Endothelial cell of umbilical vein (primary cell): ENCODE measurements at regions not wholly inside any gene's neighbourhood (a gene's known extent, or its start where the extent isn't known, plus 50 kb on each side); places are given as distances from the start of the nearest gene placed in this dataset.

Experiments
- EZH2 ChIP-seq: IDR thresholded peaks from 2 replicates; pipeline ENCODE4 v1.6.1; 2012; ENCODE audit warnings: borderline replicate concordance, low read depth, mild to moderate bottlenecking, moderate library complexity, low read length, inconsistent platforms; ENCODE audit not compliant: severe bottlenecking
- FOS ChIP-seq: IDR thresholded peaks from 2 replicates; pipeline ENCODE4 v1.6.1; 2011; ENCODE audit warnings: mild to moderate bottlenecking, low read length, moderate library complexity, borderline replicate concordance; ENCODE audit not compliant: insufficient read depth
- JUN ChIP-seq: IDR thresholded peaks from 2 replicates; pipeline ENCODE4 v1.6.1; 2011; ENCODE audit warnings: borderline replicate concordance, low read depth; ENCODE audit not compliant: insufficient read length, insufficient read depth
- MYC ChIP-seq: IDR thresholded peaks from one replicate; pipeline ENCODE4 v1.6.1; 2011; ENCODE audit warnings: mild to moderate bottlenecking, low read depth, low read length
- POLR2A ChIP-seq: IDR thresholded peaks from 2 replicates; pipeline ENCODE4 v1.6.1; 2012; ENCODE audit warnings: low read depth, mild to moderate bottlenecking, control low read depth, low read length
- POLR2AphosphoS5 ChIP-seq: IDR thresholded peaks from 2 replicates; pipeline ENCODE4 v1.6.1; 2012; ENCODE audit warnings: low read depth, mild to moderate bottlenecking, control low read depth, low read length, moderate library complexity; ENCODE audit not compliant: insufficient read depth
- TF ChIP-seq, protein P1 (sequence below), 2 donors: IDR thresholded peaks; 1 replicate in 1 of 2; 2 replicates in 1 of 2; pipeline ENCODE4 v1.5.1; 2011; ENCODE audit warnings: low read length in 2 of 2, mild to moderate bottlenecking in 2 of 2, moderate library complexity in 2 of 2, control low read depth in 1 of 2, inconsistent platforms in 1 of 2, low read depth in 1 of 2; ENCODE audit not compliant: insufficient read depth in 1 of 2; ENCODE audit errors: extremely low read depth in 1 of 2
- TF ChIP-seq, protein P2 (sequence below): IDR thresholded peaks from 2 replicates; pipeline ENCODE4 v1.6.1; 2011; ENCODE audit not compliant: insufficient read depth, insufficient read length

DNA sequence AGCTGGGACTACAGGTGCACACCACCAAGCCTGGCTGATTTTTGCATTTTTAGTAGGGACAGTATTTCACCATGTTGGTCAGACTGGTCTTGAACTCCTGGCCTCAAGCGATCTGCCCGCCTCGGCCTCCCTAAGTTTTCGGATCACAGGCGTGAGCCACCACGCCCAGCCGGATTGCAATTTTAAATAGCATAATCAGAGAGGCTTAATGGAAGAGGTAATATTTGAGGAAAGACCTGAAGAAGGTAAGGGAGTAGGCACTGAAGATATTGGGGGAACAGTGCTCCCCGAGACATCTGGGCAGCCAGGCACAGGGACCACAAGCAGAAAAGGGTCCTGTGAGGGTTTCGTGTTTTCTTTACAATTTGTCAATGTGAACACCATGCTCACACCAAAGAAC lies 61.4 kb upstream of the USP6NL start:
- TF ChIP-seq, protein P1, sequence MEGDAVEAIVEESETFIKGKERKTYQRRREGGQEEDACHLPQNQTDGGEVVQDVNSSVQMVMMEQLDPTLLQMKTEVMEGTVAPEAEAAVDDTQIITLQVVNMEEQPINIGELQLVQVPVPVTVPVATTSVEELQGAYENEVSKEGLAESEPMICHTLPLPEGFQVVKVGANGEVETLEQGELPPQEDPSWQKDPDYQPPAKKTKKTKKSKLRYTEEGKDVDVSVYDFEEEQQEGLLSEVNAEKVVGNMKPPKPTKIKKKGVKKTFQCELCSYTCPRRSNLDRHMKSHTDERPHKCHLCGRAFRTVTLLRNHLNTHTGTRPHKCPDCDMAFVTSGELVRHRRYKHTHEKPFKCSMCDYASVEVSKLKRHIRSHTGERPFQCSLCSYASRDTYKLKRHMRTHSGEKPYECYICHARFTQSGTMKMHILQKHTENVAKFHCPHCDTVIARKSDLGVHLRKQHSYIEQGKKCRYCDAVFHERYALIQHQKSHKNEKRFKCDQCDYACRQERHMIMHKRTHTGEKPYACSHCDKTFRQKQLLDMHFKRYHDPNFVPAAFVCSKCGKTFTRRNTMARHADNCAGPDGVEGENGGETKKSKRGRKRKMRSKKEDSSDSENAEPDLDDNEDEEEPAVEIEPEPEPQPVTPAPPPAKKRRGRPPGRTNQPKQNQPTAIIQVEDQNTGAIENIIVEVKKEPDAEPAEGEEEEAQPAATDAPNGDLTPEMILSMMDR (IDR thresholded peaks at IDR 0.05; ENCODE audit: extremely low read depth in 1 of 2, insufficient read depth in 1 of 2, low read depth in 1 of 2, low read length in 2 of 2): no peak
- TF ChIP-seq POLR2A (no peak), POLR2AphosphoS5 (no peak), FOS (no peak), EZH2 (no peak), JUN (no peak), MYC (no peak)
- TF ChIP-seq, protein P2, sequence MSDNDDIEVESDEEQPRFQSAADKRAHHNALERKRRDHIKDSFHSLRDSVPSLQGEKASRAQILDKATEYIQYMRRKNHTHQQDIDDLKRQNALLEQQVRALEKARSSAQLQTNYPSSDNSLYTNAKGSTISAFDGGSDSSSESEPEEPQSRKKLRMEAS: no peak
